Ascending aorta (tissue), 2 donors: ENCODE measurements at regions not wholly inside any gene's neighbourhood (a gene's known extent, or its start where the extent isn't known, plus 50 kb on each side); places are given as distances from the start of the nearest gene placed in this dataset.

Experiments used
- DNase-seq, 2 donors: peaks; one replicate each; pipeline ENCODE4 v3.0.0-alpha.2; 2019; ENCODE audit warnings: low spot score in 2 of 2
- H3K27ac ChIP-seq, 2 donors: fragments of 200-600 bp; sonication (generic); one replicate each; pipeline ENCODE4 v1.5.1; 2016 to 2017; ENCODE audit warnings: mild to moderate bottlenecking in 1 of 2
- H3K27me3 ChIP-seq: fragments of 200-600 bp; sonication (generic); one replicate; pipeline ENCODE4 v1.5.1; 2017
- H3K36me3 ChIP-seq, 2 donors: fragments of 200-600 bp; sonication (generic); one replicate each; pipeline ENCODE4 v1.5.1; 2016
- H3K4me1 ChIP-seq, 2 donors: fragments of 200-600 bp; sonication (generic); one replicate each; pipeline ENCODE4 v1.5.1; 2016 to 2017; ENCODE audit warnings: mild to moderate bottlenecking in 1 of 2
- H3K4me3 ChIP-seq, 2 donors: fragments of 200-600 bp; sonication (generic); one replicate each; pipeline ENCODE4 v1.5.1; 2016 to 2017; ENCODE audit warnings: mild to moderate bottlenecking in 1 of 2
- H3K9me3 ChIP-seq, 2 donors: fragments of 200-600 bp; sonication (generic); one replicate each; pipeline ENCODE4 v1.5.1; 2016
- intact Hi-C: fragments of 100-400 bp; cut with DNase I; formaldehyde crosslinking; loops from one replicate; pipeline ENCODE4 v1.15.1; 2023
- TF ChIP-seq, protein P1 (sequence below), 3 experiments: fragments of 200-600 bp in 2 of 3; fragments of 450-650 bp in 1 of 3; sonication (generic) in 2 of 3; IDR thresholded peaks; one replicate each; pipeline ENCODE4 v1.5.1; 2016 to 2019; ENCODE audit warnings: antibody characterized with exemption in 3 of 3, mild to moderate bottlenecking in 1 of 3, moderate library complexity in 1 of 3

DNA sequence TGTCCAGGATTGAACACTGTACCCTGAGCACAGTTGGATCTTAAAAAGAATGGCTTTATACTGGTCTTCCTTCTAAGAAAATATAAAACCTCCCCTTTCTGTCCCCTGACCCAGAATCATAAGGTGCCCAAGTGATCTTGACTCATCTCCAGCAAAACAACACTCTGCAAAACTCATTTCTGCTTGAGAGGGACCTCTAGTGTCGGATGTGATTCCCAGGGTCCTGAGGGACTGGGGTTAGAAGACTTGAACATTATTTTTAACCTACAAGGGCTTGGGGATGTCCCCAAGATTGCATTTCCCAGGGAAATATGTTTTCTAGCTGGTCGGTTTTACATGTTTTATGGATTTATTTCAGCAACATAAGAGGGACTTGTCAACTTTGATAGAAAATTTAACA is 1318.5 kb upstream of the CELF4 start:
- H3K27me3 ChIP-seq = no peaks in the 10 kb centered on the region
- intact Hi-C loops = no loop called here

DNA sequence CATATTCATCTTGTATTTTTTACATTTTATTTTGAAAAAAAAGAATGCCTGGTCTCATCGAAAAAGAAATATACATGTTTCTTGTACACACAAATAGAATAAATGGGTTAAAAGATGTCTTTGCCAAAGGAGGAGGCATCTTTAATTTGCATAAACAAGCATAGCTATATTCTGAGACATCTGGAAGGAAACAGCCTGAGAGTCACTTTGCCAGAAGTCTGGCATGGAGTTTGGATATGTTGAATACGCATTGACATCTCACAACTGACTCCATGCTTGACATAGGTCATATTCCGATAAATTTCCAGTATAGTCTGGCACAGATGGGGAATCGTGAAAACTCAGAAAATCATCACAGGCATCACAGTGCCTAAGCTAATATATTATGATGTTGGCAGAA is 1317.5 kb upstream of the CELF4 start:
- no peaks in the 10 kb centered on the region for H3K4me1 ChIP-seq
- TF ChIP-seq, protein P1, sequence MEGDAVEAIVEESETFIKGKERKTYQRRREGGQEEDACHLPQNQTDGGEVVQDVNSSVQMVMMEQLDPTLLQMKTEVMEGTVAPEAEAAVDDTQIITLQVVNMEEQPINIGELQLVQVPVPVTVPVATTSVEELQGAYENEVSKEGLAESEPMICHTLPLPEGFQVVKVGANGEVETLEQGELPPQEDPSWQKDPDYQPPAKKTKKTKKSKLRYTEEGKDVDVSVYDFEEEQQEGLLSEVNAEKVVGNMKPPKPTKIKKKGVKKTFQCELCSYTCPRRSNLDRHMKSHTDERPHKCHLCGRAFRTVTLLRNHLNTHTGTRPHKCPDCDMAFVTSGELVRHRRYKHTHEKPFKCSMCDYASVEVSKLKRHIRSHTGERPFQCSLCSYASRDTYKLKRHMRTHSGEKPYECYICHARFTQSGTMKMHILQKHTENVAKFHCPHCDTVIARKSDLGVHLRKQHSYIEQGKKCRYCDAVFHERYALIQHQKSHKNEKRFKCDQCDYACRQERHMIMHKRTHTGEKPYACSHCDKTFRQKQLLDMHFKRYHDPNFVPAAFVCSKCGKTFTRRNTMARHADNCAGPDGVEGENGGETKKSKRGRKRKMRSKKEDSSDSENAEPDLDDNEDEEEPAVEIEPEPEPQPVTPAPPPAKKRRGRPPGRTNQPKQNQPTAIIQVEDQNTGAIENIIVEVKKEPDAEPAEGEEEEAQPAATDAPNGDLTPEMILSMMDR (IDR thresholded peaks at IDR 0.05) = no peak
- no peak overlapping the region for H3K27ac ChIP-seq
- no peaks in the 10 kb centered on the region for H3K9me3 ChIP-seq
- no peak overlapping the region for H3K4me3 ChIP-seq
- no peaks in the 10 kb centered on the region for H3K36me3 ChIP-seq
- intact Hi-C loops = no loop called here
- no peak for DNase-seq
- no peaks in the 10 kb centered on the region for H3K27me3 ChIP-seq

More for the DNA sequence above, 1318.5 kb upstream of the CELF4 start:
- TF ChIP-seq, protein P1 (IDR thresholded peaks at IDR 0.05) = no peak
- no peaks in the 10 kb centered on the region for H3K36me3 ChIP-seq
- H3K4me3 ChIP-seq = no peak overlapping the region
- no peak overlapping the region for H3K27ac ChIP-seq
- no peak for DNase-seq
- no peaks in the 10 kb centered on the region for H3K9me3 ChIP-seq
- H3K4me1 ChIP-seq = no peaks in the 10 kb centered on the region

DNA sequence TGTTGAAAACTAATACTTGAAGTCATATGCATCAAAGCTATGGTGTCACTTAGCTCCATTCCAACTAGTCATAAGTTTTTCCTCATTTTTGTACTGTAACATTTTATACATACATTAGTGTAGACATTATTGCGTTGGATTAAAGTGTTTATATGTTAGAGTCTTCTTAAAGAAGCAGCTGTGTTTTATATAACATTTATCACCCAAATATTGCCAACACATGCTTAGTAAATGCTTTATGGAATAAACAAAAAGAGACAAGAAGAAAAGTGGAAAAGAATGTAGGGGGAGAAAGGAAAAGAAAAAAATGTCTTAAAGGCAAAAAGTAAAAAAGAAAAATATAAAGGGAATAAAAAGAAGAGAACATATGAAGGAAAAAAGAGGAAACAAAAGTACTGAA is 1314.3 kb upstream of the CELF4 start:
- Histone ChIP-seq H3K9me3 (no peaks in the 10 kb centered on the region), H3K4me3 (no peak overlapping the region), H3K27ac (no peak overlapping the region), H3K4me1 (no peaks in the 10 kb centered on the region), H3K36me3 (no peaks in the 10 kb centered on the region), H3K27me3 (no peaks in the 10 kb centered on the region)
- TF ChIP-seq, protein P1 (IDR thresholded peaks at IDR 0.05) = no peak
- intact Hi-C loops = no loop called here
- DNase-seq = no peak

DNA sequence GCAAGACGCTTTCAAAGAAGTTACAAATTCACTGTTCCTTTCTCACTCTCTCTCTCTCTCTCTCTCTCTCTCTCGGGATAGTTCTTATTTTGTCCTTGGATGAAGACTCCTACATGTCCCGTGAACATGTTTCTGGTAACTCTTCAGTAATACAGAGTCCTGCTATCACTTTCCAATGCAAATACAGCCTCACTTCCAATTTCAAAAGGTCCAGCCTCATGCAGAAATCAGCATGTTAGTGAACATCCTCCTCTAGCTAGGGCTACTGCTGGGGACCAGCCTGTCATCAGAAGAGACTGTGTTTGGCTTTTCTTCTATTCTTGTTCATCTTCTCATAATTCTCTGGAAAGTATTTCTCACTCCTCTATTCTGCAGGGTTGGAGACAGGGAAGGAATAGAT is 1306.7 kb upstream of the CELF4 start:
- TF ChIP-seq, protein P1 (IDR thresholded peaks at IDR 0.05) = no peak
- Histone ChIP-seq H3K4me3 (no peak overlapping the region), H3K4me1 (no peaks in the 10 kb centered on the region), H3K36me3 (no peaks in the 10 kb centered on the region), H3K27ac (no peak overlapping the region), H3K27me3 (no peaks in the 10 kb centered on the region), H3K9me3 (no peaks in the 10 kb centered on the region)
- no peak for DNase-seq
- intact Hi-C loops = no loop called here

DNA sequence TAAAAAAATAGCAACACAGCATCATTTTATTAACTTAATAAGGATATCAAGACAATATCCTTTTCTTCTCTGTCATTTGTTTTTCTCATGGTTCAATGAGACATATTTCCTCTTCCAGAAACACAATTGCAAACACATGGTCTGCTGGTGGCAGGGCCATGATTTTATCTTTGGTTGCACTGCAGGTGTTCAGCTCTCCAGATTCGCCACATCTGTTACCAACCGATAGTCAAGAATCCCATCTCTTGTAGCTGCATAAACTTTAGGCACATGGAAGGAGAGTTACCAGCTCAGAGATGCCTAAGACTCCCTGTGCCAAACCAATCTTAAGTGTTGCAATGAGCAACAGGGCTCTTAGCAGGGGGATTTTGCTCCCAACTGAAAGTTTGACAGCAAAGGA is 1303.2 kb upstream of the CELF4 start:
- Histone ChIP-seq H3K27ac (no peak overlapping the region), H3K27me3 (no peaks in the 10 kb centered on the region), H3K4me3 (no peak overlapping the region), H3K36me3 (no peaks in the 10 kb centered on the region), H3K9me3 (no peaks in the 10 kb centered on the region), H3K4me1 (no peaks in the 10 kb centered on the region)
- intact Hi-C loops = no loop called here
- no peak for DNase-seq
- TF ChIP-seq, protein P1 (IDR thresholded peaks at IDR 0.05) = no peak

DNA sequence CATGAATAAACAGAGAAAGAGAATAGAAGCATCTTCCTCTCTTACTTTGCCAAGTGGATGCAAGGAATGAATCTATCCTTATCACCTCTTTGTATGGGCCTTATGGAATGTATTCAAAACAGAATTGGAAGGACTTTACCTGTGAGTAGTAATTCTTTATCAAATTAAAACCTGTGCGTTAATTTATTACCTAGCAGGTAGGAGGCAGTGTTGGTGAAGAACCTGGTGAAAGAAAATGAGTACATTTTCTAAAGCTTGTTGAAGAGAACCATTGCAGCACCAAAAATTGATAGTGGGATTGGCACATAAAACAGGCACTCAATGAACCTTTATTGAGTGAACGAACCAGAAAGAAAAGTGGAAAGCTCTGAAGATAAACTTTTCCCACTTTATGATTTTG is 1302.1 kb upstream of the CELF4 start:
- Histone ChIP-seq H3K27me3 (no peaks in the 10 kb centered on the region), H3K4me3 (no peak overlapping the region), H3K27ac (no peak overlapping the region), H3K4me1 (no peaks in the 10 kb centered on the region), H3K36me3 (no peaks in the 10 kb centered on the region), H3K9me3 (no peaks in the 10 kb centered on the region)
- DNase-seq = no peak
- intact Hi-C loops = no loop called here
- TF ChIP-seq, protein P1 (IDR thresholded peaks at IDR 0.05) = no peak
